HEK293T (cell line): ENCODE measurements at regions not wholly inside any gene's neighbourhood (a gene's known extent, or its start where the extent isn't known, plus 50 kb on each side); places are given as distances from the start of the nearest gene placed in this dataset.

Experiments
- ARNT ChIP-seq: fragments of 450-650 bp; IDR thresholded peaks from 2 replicates; pipeline ENCODE4 v1.6.1; 2017; ENCODE audit warnings: mild to moderate bottlenecking
- BHLHE40 ChIP-seq: fragments of 450-650 bp; IDR thresholded peaks from 2 replicates; pipeline ENCODE4 v1.6.1; 2016; ENCODE audit warnings: mild to moderate bottlenecking, moderate library complexity, borderline replicate concordance
- CTBP1 ChIP-seq: fragments of 450-650 bp; IDR thresholded peaks from 2 replicates; pipeline ENCODE4 v1.6.1; 2016; ENCODE audit warnings: borderline replicate concordance
- ELF4 ChIP-seq: fragments of 450-650 bp; IDR thresholded peaks from 2 replicates; pipeline ENCODE4 v1.6.1; 2017; ENCODE audit warnings: antibody characterized with exemption
- FOXK2 ChIP-seq: fragments of 450-650 bp; IDR thresholded peaks from 2 replicates; pipeline ENCODE4 v1.6.1; 2016; ENCODE audit warnings: mild to moderate bottlenecking
- FOXM1 ChIP-seq: fragments of 450-650 bp; IDR thresholded peaks from 2 replicates; pipeline ENCODE4 v1.6.1; 2017; ENCODE audit warnings: mild to moderate bottlenecking, borderline replicate concordance
- HDGF ChIP-seq: fragments of 450-650 bp; IDR thresholded peaks from 2 replicates; pipeline ENCODE4 v1.6.1; 2017; ENCODE audit warnings: antibody characterized with exemption, borderline replicate concordance
- L3MBTL2 ChIP-seq: fragments of 450-650 bp; conservative IDR thresholded peaks from 2 replicates; pipeline ENCODE4 v1.6.1; 2016; ENCODE audit warnings: mild to moderate bottlenecking
- NFRKB ChIP-seq: fragments of 450-650 bp; IDR thresholded peaks from 2 replicates; pipeline ENCODE4 v1.6.1; 2016; ENCODE audit warnings: mild to moderate bottlenecking, moderate library complexity
- PKNOX1 ChIP-seq: fragments of 450-650 bp; IDR thresholded peaks from 2 replicates; pipeline ENCODE4 v1.6.1; 2016
- SUZ12 ChIP-seq: fragments of 450-650 bp; IDR thresholded peaks from 2 replicates; pipeline ENCODE4 v1.6.1; 2016; ENCODE audit warnings: mild to moderate bottlenecking
- ZNF384 ChIP-seq: fragments of 450-650 bp; IDR thresholded peaks from 2 replicates; pipeline ENCODE4 v1.6.1; 2016

GRCh38 chr3:1953536-1953935 lies 145.1 kb upstream of the CNTN4 start:
- TF ChIP-seq ZNF384 (no peak), SUZ12 (no peak), ARNT (no peak), NFRKB (no peak), FOXK2 (no peak), ELF4 (no peak), BHLHE40 (no peak), FOXM1 (no peak), CTBP1 (no peak), HDGF (no peak), PKNOX1 (no peak), L3MBTL2 (no peak)
